IMR-90 (cell line): ENCODE measurements at regions not wholly inside any gene's neighbourhood (a gene's known extent, or its start where the extent isn't known, plus 50 kb on each side); places are given as distances from the start of the nearest gene placed in this dataset.

Source experiments
- ATAC-seq: fragments of 200-7000 bp; cut with Tn5 transposase; 2 replicates; pipeline ENCODE4 v1.9.1; 2020; ENCODE audit warnings: low read depth, mild to moderate bottlenecking, moderate library complexity
- BruUV-seq: library from RNA; stranded (reverse); fragments of 400-500 nt; replicated peaks from 2 replicates; lab custom pipeline; 2021; lab: Mats Ljungman, UMichigan
- CTCF ChIA-PET: fragments of 300-600 bp; formaldehyde crosslinking; extraction: SDS; loops from one replicate; lab custom pipeline; 2021; ENCODE audit warnings: antibody characterized with exemption; lab: Yijun Ruan, JAX
- POLR2A ChIA-PET: fragments of 300-600 bp; sonication (Branson Sonifier 250); formaldehyde crosslinking; loops from one replicate; lab custom pipeline; 2022; ENCODE audit warnings: antibody characterized with exemption; ENCODE audit not compliant: unreplicated experiment; lab: Charles Lee
- DNase-seq: peaks from one replicate; pipeline ENCODE4 v3.0.0; 2013
- H2AFZ ChIP-seq: replicated peaks from 2 replicates; pipeline ENCODE3; 2013; ENCODE audit warnings: low read length, mild to moderate bottlenecking; ENCODE audit not compliant: poor library complexity
- H2AK5ac ChIP-seq: 2 replicates; pipeline ENCODE4 v1.6.1; 2013; ENCODE audit warnings: low read depth, low read length, inconsistent platforms
- H2AK9ac ChIP-seq: replicated peaks from 2 replicates; pipeline ENCODE3; 2013; ENCODE audit warnings: mild to moderate bottlenecking, low read depth, low read length, moderate library complexity; ENCODE audit not compliant: poor library complexity
- H2BK120ac ChIP-seq: 2 replicates; pipeline ENCODE4 v1.6.1; 2013; ENCODE audit warnings: low read depth, low read length, inconsistent platforms
- H2BK15ac ChIP-seq: 3 replicates; pipeline ENCODE4 v1.6.1; 2013; ENCODE audit warnings: low read depth, low read length, inconsistent platforms
- H2BK20ac ChIP-seq: 2 replicates; pipeline ENCODE4 v1.6.1; 2013; ENCODE audit warnings: low read depth, mild to moderate bottlenecking, inconsistent platforms, low read length, moderate library complexity
- H2BK5ac ChIP-seq: 2 replicates; pipeline ENCODE4 v1.6.1; 2013; ENCODE audit warnings: mild to moderate bottlenecking, low read depth, low read length, inconsistent platforms; ENCODE audit not compliant: poor library complexity, severe bottlenecking
- H3K14ac ChIP-seq: replicated peaks from 2 replicates; pipeline ENCODE4 v1.6.1; 2013; ENCODE audit warnings: low read depth, low read length, inconsistent platforms
- H3K18ac ChIP-seq: 2 replicates; pipeline ENCODE4 v1.6.1; 2013; ENCODE audit warnings: low read depth, low read length, control low read depth
- H3K23ac ChIP-seq: 2 replicates; pipeline ENCODE4 v1.6.1; 2013; ENCODE audit warnings: low read depth, low read length, inconsistent platforms
- H3K27ac ChIP-seq: 2 replicates; pipeline ENCODE4 v1.5.1; 2013; ENCODE audit warnings: mild to moderate bottlenecking, control low read depth, low read length; ENCODE audit not compliant: insufficient read depth
- H3K27me3 ChIP-seq: 2 replicates; pipeline ENCODE4 v1.6.1; 2013; ENCODE audit warnings: low read length; ENCODE audit not compliant: control insufficient read depth, insufficient read depth
- H3K36me3 ChIP-seq: 2 replicates; pipeline ENCODE4 v1.6.1; 2013; ENCODE audit warnings: low read length, mixed read lengths; ENCODE audit not compliant: control insufficient read depth, insufficient read depth
- H3K4ac ChIP-seq: 2 replicates; pipeline ENCODE4 v1.6.1; 2013; ENCODE audit warnings: low read depth, low read length, inconsistent platforms
- H3K4me1 ChIP-seq: 2 replicates; pipeline ENCODE4 v1.6.1; 2013; ENCODE audit warnings: low read length, mixed read lengths; ENCODE audit not compliant: control insufficient read depth, insufficient read depth
- H3K4me2 ChIP-seq: 2 replicates; pipeline ENCODE4 v1.6.1; 2013; ENCODE audit warnings: low read depth, mild to moderate bottlenecking, control low read depth, low read length, moderate library complexity
- H3K4me3 ChIP-seq: 2 replicates; pipeline ENCODE4 v1.5.1; 2013; ENCODE audit warnings: low read depth, mild to moderate bottlenecking, control low read depth, low read length, moderate library complexity; ENCODE audit not compliant: insufficient read depth
- H3K56ac ChIP-seq: 2 replicates; pipeline ENCODE4 v1.6.1; 2013; ENCODE audit warnings: low read length, inconsistent platforms; ENCODE audit not compliant: insufficient read depth; ENCODE audit errors: extremely low read depth
- H3K79me1 ChIP-seq, 2 experiments: 2 replicates each; pipeline ENCODE4 v1.6.1; 2013; ENCODE audit warnings: low read length in 2 of 2, inconsistent platforms in 1 of 2, low read depth in 1 of 2
- H3K9ac ChIP-seq: 2 replicates; pipeline ENCODE4 v1.6.1; 2013; ENCODE audit warnings: low read depth, low read length, control low read depth
- H3K9me1 ChIP-seq: 2 replicates; pipeline ENCODE4 v1.6.1; 2013; ENCODE audit warnings: low read length, inconsistent platforms; ENCODE audit not compliant: insufficient read depth
- H3K9me3 ChIP-seq: 2 replicates; pipeline ENCODE4 v1.6.1; 2013; ENCODE audit warnings: low read length; ENCODE audit not compliant: control insufficient read depth, insufficient read depth
- H4K20me1 ChIP-seq: 2 replicates; pipeline ENCODE4 v1.6.1; 2013; ENCODE audit warnings: low read length, inconsistent platforms; ENCODE audit not compliant: insufficient read depth
- H4K5ac ChIP-seq: 2 replicates; pipeline ENCODE4 v1.6.1; 2013; ENCODE audit warnings: mild to moderate bottlenecking, low read depth, low read length, control low read depth
- H4K8ac ChIP-seq, 2 experiments: 2 replicates each; pipeline ENCODE4 v1.6.1; 2013; ENCODE audit warnings: low read depth in 2 of 2, low read length in 2 of 2, control low read depth in 1 of 2, inconsistent platforms in 1 of 2
- H4K91ac ChIP-seq: 2 replicates; pipeline ENCODE4 v1.6.1; 2013; ENCODE audit warnings: low read depth, low read length, inconsistent platforms; ENCODE audit not compliant: insufficient read depth
- BHLHE40 ChIP-seq: fragments of 150-350 bp; IDR thresholded peaks from 2 replicates; pipeline ENCODE4 v1.6.1; 2016; ENCODE audit warnings: mild to moderate bottlenecking, low read depth, low read length
- CEBPB ChIP-seq: IDR thresholded peaks from 2 replicates; pipeline ENCODE4 v1.6.1; 2012; ENCODE audit warnings: low read depth, low read length, improper control_type of control experiment
- CHD1 ChIP-seq: IDR thresholded peaks from 2 replicates; pipeline ENCODE4 v1.6.1; 2012; ENCODE audit warnings: low read depth, low read length, improper control_type of control experiment
- CTCF ChIP-seq: conservative IDR thresholded peaks from 2 replicates; pipeline ENCODE4 v1.5.1; 2012; ENCODE audit warnings: mild to moderate bottlenecking, low read depth, low read length, improper control_type of control experiment
- ELK1 ChIP-seq: fragments of 150-350 bp; IDR thresholded peaks from 2 replicates; pipeline ENCODE4 v1.6.1; 2016; ENCODE audit warnings: low read depth, mild to moderate bottlenecking, low read length, moderate library complexity, borderline replicate concordance
- FOS ChIP-seq: fragments of 150-350 bp; IDR thresholded peaks from 2 replicates; pipeline ENCODE4 v1.6.1; 2016; ENCODE audit warnings: low read depth, low read length
- MAFK ChIP-seq: IDR thresholded peaks from 2 replicates; pipeline ENCODE4 v1.6.1; 2012; ENCODE audit warnings: low read depth, low read length, improper control_type of control experiment
- MAZ ChIP-seq: IDR thresholded peaks from 2 replicates; pipeline ENCODE4 v1.6.1; 2012; ENCODE audit warnings: low read depth, mild to moderate bottlenecking, low read length, improper control_type of control experiment, moderate library complexity, borderline replicate concordance
- MXI1 ChIP-seq: IDR thresholded peaks from 2 replicates; pipeline ENCODE4 v1.6.1; 2012; ENCODE audit warnings: low read depth, mild to moderate bottlenecking, low read length, moderate library complexity, borderline replicate concordance
- NFE2L2 ChIP-seq: fragments of 150-350 bp; IDR thresholded peaks from 2 replicates; pipeline ENCODE4 v1.6.1; 2016; ENCODE audit warnings: low read depth, mild to moderate bottlenecking, low read length
- POLR2A ChIP-seq: IDR thresholded peaks from 2 replicates; pipeline ENCODE4 v1.6.1; 2012; ENCODE audit warnings: mild to moderate bottlenecking, low read depth, low read length
- RAD21 ChIP-seq: IDR thresholded peaks from 2 replicates; pipeline ENCODE4 v1.6.1; 2012; ENCODE audit warnings: low read length, improper control_type of control experiment
- RCOR1 ChIP-seq: IDR thresholded peaks from 2 replicates; pipeline ENCODE4 v1.6.1; 2012; ENCODE audit warnings: mild to moderate bottlenecking, low read length, improper control_type of control experiment; ENCODE audit not compliant: insufficient replicate concordance
- RFX5 ChIP-seq: IDR thresholded peaks from 2 replicates; pipeline ENCODE4 v1.8.0; 2012; ENCODE audit warnings: low read depth, mild to moderate bottlenecking, low read length, moderate library complexity
- SMC3 ChIP-seq: fragments of 150-350 bp; IDR thresholded peaks from 2 replicates; pipeline ENCODE4 v1.6.1; 2016; ENCODE audit warnings: low read depth, mild to moderate bottlenecking, antibody characterized with exemption, low read length, moderate library complexity
- WGBS, 2 experiments: methylation state at CpG; one replicate each; pipeline versions ENCODE4 v1.1.5 to v1.1.7; 2013; ENCODE audit warnings: missing lambda C conversion rate in 2 of 2; ENCODE audit not compliant: insufficient read length in 1 of 2; ENCODE audit errors: extremely low coverage in 2 of 2; 5-methylcytosine and 5-hydroxymethylcytosine counted together
- dilution Hi-C: fragments of 300-500 bp; cut with HindIII; formaldehyde crosslinking; loops from one replicate; pipeline ENCODE4 v1.14.3; 2018; ENCODE audit warnings: low sequenced_read_pairs; ENCODE audit not compliant: unreplicated experiment
- in situ Hi-C: fragments of 300-500 bp; cut with MboI; formaldehyde crosslinking; loops from 3 replicates; pipeline ENCODE4 v1.14.3; 2019; ENCODE audit warnings: low sequenced_read_pairs, inconsistent platforms, mixed read lengths
- intact Hi-C: fragments of 100-400 bp; cut with micrococcal nuclease; formaldehyde crosslinking; loops from 2 replicates; pipeline ENCODE4 v1.10.0; 2022
- TF ChIP-seq, protein P1 (sequence below): fragments of 150-350 bp; IDR thresholded peaks from 2 replicates; pipeline ENCODE4 v1.6.1; 2017; ENCODE audit warnings: mild to moderate bottlenecking, antibody characterized with exemption, low read length, low read depth

GRCh38 chr10:33723181-33723580, 388.7 kb upstream of the NRP1 start:
- no peaks in the 10 kb centered on the region for H4K20me1 ChIP-seq
- 80% methylated on average over 1 of the region's 2 CpGs; no CpG with 5 or more reads in 1 of the 2 experiments for WGBS, 2 experiments

More at GRCh38 chr10:33723181-33723580, 388.7 kb upstream of the NRP1 start:
- DNase-seq: no peak
- TF ChIP-seq, protein P1, sequence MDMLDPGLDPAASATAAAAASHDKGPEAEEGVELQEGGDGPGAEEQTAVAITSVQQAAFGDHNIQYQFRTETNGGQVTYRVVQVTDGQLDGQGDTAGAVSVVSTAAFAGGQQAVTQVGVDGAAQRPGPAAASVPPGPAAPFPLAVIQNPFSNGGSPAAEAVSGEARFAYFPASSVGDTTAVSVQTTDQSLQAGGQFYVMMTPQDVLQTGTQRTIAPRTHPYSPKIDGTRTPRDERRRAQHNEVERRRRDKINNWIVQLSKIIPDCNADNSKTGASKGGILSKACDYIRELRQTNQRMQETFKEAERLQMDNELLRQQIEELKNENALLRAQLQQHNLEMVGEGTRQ: no peak
- TF ChIP-seq SMC3 (no peak), MAFK (no peak), RAD21 (no peak), MXI1 (no peak), FOS (no peak), ELK1 (no peak), CHD1 (no peak), CTCF (no peak), POLR2A (no peak), NFE2L2 (no peak), RFX5 (no peak), CEBPB (no peak), RCOR1 (no peak), BHLHE40 (no peak), MAZ (no peak)
- H3K9me1 ChIP-seq: no peaks in the 10 kb centered on the region
- no peaks in the 10 kb centered on the region for H3K79me1 ChIP-seq
- no peak overlapping the region for H3K4ac ChIP-seq
- H3K36me3 ChIP-seq: no peaks in the 10 kb centered on the region
- no peak overlapping the region for H4K91ac ChIP-seq
- H3K18ac ChIP-seq: no peak overlapping the region
- H2BK5ac ChIP-seq: no peak overlapping the region
- H2BK120ac ChIP-seq: no peak overlapping the region
- ATAC-seq: no peak
- intact Hi-C loops (no loop called here), dilution Hi-C loops (no loop called here), in situ Hi-C loops (no loop called here)
- H3K9ac ChIP-seq: no peak overlapping the region
- no peak overlapping the region for H3K56ac ChIP-seq
- no peak overlapping the region for H2AK9ac ChIP-seq
- no TSS peak for BruUV-seq
- no peak overlapping the region for H3K14ac ChIP-seq
- H3K23ac ChIP-seq: no peak overlapping the region
- no peak overlapping the region for H4K5ac ChIP-seq
- H3K27ac ChIP-seq: no peak overlapping the region
- H4K8ac ChIP-seq: no peak overlapping the region
- no peak overlapping the region for H2AK5ac ChIP-seq
- no peaks in the 10 kb centered on the region for H3K4me1 ChIP-seq
- no peak overlapping the region for H2BK15ac ChIP-seq
- ChIA-PET CTCF (no interaction called here), POLR2A (no interaction called here)
- no peaks in the 10 kb centered on the region; the same call in 1 of the 2 replicates for H3K27me3 ChIP-seq
- H3K4me3 ChIP-seq: no peak overlapping the region
- no peak overlapping the region for H2AFZ ChIP-seq
- 0 out of 2 replicates have a peak, but pooled peaks cover 3% of the 10 kb centered on the region for H3K9me3 ChIP-seq
- no peak overlapping the region for H2BK20ac ChIP-seq
- H3K4me2 ChIP-seq: no peak overlapping the region
